Head of caudate nucleus (tissue), 42 donors: ENCODE measurements at regions not wholly inside any gene's neighbourhood (a gene's known extent, or its start where the extent isn't known, plus 50 kb on each side); places are given as distances from the start of the nearest gene placed in this dataset.
A peak's percentile ranks its signal among the peaks of the same experiment; 100 is the strongest.
"Not testable (repeated sequence)": the region's sequence is repeated elsewhere in the genome, so short reads cannot be mapped to it uniquely, and the experiment has no call there.

Experiments
- DNase-seq, 42 donors: peaks; one replicate each; pipeline versions ENCODE4 v3.0.0 to v3.0.0-alpha.2; 2020 to 2021; ENCODE audit warnings: mixed read lengths in 7 of 42
- intact Hi-C: fragments of 100-400 bp; cut with DNase I; formaldehyde crosslinking; loops from one replicate; pipeline ENCODE4 v1.15.0; 2022

DNA sequence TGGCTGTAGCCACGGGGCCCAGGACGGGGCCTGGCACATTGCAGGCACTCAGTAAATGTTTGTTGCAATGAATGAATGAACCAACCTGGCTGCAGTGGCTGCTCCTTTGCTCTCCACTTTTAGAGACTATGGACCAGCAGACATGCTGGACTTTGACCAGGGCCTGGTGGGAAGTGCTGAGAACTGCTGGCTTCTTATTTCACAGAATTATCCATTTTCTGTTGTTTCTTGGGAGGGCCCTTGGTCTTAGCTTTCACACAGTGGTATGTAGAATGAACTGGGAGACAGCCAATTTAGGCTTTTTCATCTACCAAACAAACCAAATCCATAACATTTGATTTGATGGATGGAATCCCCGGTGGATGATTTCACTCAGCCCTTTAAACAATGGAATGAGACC is 78.0 kb upstream of the LHFPL2 start:
- no peak for DNase-seq
- intact Hi-C loops, result no loop called here

DNA sequence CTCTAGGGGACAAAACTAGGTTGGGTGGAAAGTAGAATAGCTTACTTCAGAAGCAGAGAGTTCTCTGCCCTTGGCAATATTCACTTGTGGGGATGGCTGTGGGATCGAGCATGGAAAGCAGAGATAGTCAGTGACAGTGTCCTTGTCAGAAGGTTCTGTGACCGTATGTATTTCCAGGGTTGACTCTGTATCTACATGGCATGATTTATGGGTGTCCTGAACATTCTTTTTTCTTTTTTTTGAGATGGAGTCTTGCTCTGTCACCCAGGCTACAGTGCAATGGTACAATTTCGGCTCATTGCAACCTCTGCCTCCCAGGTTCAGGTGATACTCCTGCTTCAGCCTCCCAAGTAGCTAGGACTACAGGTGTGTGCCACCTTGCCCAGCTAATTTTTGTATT is 77.4 kb upstream of the LHFPL2 start:
- no peak for DNase-seq
- intact Hi-C loops, result no loop called here

DNA sequence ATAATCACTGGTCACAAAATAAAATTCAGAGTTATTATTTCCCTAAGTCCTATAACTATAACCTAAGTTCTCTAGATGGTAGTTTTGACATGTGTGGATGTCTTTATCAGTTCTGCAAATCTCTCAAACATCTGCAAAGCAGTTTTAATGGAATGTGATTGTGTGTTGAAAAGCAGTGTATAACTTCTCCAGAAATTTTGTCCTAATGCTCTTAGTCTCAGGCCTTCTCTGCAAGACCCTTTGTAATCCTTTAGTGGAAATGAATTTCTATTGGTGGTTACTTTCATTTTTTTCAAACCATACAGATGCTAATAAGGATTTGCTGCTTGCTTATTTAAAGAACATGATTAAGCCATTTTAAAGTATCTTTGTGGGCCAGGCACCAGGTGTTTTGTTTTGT is 75.5 kb upstream of the LHFPL2 start:
- DNase-seq, result no peak
- intact Hi-C loops, result no loop called here

DNA sequence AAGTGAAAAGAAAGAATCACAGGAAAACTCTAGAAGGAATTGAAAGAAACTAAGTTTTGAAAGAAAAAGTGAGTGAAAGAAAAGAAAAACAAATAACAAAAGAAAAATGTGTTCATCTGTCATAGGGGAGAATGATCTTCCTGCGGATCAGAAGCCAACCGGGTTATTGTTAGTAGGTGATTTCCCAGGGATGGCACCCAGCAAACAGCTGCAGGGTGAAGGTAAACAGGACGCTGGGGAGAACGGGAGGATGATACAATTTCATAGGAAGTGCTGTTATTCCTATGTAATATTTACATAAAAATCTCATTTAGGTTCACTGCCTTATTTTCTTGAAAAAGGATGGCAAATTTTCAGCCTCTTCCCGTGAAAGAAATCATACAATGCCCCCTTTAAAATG is 72.4 kb upstream of the LHFPL2 start:
- intact Hi-C loops, result no loop called here
- DNase-seq, result no peak

DNA sequence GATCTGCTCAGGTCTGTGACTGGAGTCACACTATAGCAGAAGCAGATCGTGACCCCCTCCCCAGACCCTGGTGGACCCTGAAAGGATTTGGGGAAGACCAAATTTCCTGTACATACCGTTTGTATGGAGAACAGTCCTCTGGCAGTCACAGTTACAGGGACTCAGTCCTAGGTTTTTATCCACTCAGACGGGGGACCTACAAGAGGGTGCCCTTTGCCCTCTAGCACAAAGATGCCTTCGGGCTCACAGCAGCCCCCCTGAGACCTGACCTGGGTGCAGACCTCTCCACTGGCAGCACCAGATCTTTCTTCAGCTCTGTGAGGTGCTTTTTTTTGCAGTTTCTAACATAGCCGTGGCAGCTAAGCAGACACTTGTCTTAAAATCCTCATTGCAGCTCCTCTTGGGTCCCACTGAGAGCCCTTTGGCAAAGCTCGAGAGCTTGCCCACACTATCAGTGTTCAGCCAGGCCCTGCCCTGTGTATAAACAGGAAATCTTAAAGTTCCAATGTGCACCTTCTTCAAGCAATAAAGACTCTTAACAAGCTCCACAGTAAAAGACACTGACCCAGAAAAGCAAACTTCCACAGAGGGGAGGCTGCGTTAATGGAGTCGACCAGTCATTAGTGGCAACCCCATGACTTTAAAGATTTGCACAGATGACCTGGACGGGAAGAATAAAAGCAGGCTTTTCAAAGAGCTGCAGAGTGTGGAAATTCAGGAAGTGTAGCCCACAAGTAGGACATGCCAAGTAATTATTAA is 71.8 kb upstream of the LHFPL2 start:
- intact Hi-C loops, result no loop called here
- no peak for DNase-seq

DNA sequence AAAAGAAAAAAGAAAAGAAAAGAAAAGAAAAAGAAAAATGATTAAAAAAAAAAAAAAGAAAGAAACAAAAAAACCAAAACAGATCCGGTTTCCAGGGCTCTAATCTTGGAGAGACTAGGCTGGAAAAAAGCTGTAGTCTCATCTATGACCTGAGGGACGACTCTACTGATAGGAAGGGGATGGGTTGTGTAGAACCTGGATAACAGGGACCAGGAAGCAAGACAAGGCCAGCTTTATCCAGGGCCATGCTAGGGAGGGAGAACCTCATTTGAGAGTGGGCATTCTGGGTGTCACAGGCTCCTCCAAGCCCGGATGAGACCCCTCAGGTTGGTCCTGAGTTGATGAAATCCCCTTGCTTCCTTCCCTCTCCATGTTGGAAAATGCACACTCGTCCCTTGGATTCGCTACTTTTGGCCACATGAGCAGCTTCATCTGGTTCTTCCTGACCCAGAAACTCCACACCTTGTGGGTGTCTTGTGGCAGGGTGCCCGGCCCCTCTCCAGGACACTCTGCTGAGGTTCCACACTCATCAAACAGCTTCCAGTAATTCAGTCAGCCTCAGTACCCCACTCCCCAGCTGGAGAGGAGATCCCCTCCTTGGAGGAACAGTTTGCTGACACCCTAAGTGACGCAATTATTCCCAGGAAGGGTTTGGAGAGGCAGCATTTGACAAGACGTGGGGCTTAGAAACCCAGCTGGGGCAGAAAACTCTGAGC is 71.1 kb upstream of the LHFPL2 start:
- no peak for DNase-seq
- intact Hi-C loops, result no loop called here

DNA sequence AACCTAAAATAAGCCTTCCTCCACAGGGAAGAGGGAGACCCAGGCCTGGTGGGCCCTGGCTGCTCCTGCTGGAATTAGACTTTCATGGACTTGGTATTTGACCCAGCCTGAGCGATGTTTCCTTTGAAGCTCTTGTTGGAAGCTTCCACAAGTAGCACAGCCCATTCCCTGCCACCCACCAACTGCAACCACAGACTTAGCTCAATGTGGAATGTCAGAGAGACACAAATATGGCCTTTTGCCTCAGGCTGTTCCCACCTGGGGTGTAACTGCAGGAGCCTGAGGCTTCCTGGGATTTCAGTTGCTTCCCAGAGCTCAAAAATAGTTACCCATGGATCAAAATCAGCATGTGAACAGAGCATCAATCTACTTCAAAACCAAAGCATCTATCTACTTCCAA is 70.3 kb upstream of the LHFPL2 start:
- no peak for DNase-seq
- intact Hi-C loops, result no loop called here

DNA sequence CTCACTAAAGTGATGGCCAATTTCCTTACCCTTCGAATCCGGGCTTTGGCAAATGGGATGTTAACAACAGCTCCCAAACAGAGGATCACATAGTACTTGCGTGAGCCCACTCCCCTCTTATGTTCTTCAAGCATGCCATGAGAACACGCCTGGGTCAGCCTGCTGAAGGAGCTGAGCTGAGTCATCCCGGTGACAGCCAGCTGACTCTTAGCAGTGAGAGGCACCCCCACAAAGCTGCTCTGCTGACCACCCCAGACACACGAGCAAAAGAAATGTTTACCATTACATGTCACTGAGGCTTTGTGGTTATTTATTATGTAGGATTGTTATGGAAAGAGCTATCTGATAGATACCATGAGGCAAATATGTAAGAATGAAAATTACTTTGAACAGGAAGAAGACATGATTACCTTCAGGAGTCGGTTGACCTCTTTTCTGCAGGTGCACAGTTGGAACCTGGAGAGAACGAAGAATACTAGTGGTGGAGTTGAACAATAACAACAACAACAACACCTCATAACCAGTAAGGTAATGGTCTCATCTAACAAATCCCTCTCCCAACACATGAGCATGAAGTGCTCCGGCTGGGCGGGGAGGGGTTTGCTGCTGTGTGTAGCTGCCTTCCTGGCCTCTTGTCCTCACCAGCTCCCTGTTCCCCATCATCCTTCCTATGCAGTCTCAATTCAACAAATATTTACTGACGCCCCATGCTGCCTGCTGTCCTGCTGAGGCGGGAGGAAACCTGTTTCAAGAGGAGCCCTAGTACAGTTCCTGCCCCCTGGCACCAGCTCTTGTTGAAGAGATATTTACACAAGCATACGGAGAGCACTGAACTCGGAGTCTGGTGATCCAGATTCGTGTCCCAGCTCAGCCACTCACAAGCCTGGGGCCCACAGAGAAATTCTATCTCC is 69.4 kb upstream of the LHFPL2 start:
- no peak for DNase-seq
- intact Hi-C loops, result no loop called here

DNA sequence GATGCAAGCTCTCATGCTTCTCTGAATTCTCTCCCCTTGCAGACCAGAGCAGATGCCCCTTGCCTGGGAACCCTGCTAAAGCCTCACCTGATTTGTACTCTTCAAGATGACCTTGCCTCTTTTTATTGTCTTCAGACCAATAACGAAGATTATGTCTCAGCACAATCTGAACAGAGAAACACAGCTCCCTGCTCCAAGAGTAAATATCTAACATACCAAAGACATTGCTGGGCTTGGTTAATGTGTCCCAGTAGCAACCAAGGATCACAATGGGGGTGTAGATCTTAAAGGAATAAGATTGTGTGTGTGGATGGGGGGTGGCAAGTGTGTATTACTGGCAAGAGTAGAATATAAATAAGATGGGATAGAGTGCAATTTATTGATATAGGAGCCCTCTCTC is 67.6 kb upstream of the LHFPL2 start:
- no peak for DNase-seq
- intact Hi-C loops, result no loop called here

DNA sequence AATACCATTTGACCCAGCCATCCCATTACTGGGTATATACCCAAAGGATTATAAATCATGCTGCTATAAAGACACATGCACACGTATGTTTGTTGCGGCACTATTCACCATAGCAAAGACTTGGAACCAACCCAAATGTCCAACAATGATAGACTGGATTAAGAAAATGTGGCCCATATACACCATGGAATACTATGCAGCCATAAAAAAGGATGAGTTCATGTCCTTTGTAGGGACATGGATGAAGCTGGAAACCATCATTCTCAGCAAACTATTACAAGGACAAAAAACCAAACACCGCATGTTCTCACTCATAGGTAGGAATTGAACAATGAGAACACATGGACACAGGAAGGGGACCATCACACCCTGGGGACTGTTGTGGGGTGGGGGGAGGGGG is 66.8 kb upstream of the LHFPL2 start:
- intact Hi-C loops, DNase-seq: not testable (repeated sequence)

DNA sequence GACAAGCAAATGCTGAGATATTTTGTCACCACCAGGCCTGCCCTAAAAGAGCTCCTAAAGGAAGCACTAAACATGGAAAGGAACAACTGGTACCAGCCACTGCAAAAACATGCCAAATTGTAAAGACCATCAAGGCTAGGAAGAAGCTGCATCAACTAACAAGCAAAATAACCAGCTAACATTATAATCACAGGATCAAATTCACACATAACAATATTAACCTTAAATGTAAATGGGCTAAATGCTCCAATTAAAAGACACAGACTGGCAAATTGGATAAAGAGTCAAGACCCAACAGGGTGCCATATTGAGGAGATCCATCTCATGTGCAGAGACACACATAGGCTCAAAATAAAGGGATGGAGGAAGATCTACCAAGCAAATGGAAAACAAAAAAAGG is 63.1 kb upstream of the LHFPL2 start:
- intact Hi-C loops, result not testable (repeated sequence)

DNA sequence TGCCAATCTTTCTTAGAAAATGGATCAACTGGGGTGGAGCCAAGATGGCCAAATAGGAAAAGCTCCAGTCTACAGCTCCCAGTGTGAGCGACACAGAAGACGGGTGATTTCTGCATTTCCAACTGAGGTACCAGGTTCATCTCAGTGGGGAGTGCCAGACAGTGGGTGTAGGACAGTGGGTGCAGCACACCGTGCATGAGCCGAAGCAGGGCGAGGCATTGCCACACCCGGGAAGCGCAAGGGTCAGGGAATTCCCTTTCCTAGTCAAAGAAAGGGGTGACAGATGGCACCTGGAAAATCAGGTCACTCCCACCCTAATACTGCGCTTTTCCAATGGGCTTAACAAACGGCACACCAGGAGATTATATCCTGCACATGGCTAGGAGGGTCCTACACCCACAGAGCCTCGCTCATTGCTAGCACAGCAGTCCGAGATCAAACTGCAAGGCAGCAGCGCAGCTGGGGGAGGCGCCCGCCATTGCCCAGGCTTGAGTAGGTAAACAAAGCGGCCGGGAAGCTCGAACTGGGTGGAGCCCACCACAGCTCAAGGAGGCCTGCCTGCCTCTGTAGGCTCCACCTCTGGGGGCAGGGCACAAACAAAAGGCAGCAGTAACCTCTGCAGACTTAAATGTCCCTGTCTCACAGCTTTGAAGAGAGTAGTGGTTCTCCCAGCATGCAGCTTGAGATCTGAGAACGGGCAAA is 61.3 kb upstream of the LHFPL2 start:
- DNase-seq, intact Hi-C loops: not testable (repeated sequence)

More for the DNA sequence above, 63.1 kb upstream of the LHFPL2 start:
- DNase-seq, result not testable (repeated sequence)

DNA sequence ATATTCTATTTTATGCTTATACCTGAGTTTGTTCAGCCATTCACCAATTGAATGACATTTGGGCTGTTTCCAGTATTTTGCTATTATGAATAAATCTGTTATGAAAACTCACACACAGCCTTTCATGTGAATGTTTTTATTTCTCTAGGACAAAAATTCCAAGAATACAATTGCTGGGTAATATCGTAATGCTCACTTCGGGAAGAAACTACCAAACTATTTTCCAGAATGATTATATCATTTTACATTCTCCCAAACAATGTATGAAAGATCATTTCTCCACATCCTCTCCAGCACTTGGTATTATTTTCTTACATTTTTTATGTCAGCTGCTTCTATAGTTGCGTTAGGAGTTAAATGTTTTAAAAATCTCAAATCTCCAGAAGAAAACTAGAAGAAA is 58.3 kb upstream of the LHFPL2 start:
- intact Hi-C loops, result no loop called here
- no peak for DNase-seq

DNA sequence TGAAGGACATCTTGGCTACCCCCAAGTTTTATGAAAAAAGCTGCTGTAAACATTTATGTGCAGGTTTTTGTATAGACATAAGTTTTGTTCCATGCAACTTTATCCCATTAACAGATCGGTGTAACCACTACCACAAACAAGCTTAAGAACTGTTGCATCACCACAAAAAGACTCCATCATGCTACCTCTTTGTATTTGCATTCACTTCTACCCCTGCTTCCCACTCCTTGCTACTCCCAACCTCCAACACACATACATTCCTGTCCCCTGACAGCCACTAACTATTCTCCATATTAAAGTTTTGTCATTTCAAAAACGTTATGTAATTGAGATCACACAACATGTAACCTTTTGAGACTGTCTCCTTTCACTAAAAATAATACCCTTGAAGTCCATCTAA is 57.8 kb upstream of the LHFPL2 start:
- intact Hi-C loops, result no loop called here
- no peak for DNase-seq

DNA sequence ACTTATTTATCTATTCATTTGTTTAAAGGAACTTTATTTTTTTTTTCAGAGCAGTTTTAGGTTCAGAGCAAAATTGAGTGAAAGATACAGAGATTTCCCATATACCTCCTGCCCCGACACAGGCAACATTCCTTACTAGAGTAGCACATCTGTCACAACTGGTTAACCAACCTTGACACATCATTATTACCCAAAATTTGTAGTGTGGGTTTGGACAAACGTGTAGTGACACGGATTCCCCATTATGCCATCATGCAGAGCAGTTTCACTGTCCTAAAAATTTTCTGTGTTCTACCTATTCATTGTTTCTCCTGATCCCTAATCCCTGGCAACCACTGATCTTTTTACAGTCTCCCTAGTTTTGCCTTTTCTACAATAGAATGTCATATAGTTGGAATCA is 57.3 kb upstream of the LHFPL2 start:
- intact Hi-C loops, result no loop called here

DNA sequence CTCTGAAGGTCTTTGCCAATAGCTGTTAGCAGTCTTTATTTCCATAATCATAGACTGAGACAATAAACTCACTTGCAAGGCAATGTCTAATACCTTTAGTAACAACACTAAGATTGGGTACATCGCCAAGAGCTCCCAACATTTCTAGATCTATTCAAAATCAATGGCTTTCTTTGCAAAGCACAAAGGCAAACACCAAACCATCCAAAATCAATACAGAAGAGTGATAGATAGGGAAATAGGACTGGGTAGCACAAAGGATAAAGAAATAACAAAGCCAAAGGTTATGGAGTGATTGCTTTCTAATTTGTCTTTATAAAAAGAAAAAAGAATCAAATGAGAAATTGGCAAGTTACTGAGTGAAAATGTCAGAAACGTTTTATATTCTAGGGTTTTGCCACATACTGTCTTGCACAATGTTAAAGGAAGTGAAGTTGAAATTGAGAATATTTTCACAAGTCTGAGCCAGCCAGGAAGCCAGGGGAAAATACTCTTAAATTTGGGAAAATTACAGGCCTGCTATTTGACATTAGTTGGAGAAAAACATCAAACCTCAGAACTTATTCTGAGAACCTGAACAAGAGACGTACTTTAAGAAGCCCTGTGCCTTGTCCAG is 53.3 kb upstream of the LHFPL2 start:
- intact Hi-C loops, result no loop called here
- DNase-seq, result no peak

More for the DNA sequence above, 57.3 kb upstream of the LHFPL2 start:
- DNase-seq, result no peak

DNA sequence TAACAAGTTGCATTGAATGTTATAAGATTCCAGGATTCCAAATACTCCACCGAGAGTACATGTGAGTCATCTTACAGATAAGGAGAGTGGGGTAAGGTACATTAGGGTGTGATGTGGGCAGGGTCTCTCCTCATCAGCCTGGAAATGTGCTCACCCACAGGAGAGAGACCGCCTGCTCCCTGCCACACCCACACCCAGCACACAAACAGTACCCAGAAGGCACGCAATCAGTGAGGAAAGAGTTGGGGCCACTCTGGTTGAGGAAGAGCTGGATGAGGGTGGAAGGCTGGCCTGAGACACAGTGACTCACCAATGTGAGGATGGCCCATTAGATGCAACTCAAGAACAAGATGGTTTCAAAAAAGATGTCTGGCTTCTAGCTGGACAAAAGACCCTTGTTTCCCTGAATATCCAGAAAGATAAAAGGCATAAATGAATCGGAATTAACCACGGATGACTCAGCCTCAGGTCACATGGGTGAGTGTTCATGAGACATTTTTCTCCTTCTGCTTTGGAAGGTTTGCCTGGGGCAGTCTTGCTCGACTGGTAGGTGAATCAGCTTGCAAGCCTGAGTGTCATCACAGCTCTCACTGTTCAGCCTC is 51.1 kb upstream of the LHFPL2 start:
- intact Hi-C loops, result no loop called here
- DNase-seq, result peak in 40 of 42 donors; percentile 12 to 80 (median 51)

DNA sequence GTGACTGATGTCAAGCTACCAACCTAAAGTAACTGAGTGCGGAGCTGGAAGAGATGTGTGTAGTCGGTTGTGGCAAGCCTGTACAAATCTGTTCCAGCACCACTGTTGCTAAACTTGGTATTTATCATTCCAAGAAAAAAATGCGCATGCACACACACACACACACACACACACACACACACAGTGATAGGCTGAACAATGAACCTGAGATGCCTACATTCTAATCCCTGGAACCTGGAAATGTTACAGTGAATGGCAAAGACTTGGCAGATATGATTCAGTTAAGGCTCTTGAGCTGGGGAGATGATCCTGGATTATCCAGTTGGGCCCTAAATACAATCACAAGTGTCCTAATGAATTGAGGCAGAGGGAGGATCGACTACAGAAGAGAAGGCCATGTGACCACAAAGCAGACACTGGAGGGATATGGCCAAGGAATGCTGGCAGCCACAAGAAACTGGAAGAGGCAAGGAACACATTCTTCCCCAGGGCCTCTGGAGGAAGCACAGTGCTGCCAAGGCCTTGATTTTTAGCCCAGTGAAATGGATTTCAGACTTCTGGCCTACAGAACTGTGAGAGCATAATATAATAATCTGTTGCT is 49.7 kb upstream of the LHFPL2 start:
- no peak for DNase-seq
- intact Hi-C loops, result no loop called here
